ENCODE measurements at regions not wholly inside any gene's neighbourhood (a gene's known extent, or its start where the extent isn't known, plus 50 kb on each side); places are given as distances from the start of the nearest gene placed in this dataset.

DNA sequence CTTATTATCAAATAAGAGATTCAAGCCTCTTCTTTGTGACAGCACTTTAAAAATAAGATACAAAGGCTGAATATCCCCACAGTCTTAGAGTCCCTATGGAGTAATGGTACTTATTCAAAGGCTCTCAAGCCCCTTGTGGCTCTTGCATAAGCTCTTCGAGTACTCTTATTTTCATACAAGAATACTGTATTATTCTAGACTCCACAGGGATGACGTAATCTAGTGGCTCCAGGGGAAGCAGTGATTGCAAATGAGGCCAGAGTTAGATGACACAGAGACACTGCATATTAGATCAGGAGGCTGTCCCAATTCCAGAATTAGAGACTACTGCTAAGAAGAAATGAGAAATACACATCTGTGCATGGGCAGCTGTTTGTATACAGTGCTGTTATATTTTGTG, 1195.9 kb upstream of the MAP3K7 start:
- TF ChIP-seq EZH2 (IDR thresholded peaks at IDR 0.05; ENCODE audit: low read depth): no peak
- TF ChIP-seq, protein P1, sequence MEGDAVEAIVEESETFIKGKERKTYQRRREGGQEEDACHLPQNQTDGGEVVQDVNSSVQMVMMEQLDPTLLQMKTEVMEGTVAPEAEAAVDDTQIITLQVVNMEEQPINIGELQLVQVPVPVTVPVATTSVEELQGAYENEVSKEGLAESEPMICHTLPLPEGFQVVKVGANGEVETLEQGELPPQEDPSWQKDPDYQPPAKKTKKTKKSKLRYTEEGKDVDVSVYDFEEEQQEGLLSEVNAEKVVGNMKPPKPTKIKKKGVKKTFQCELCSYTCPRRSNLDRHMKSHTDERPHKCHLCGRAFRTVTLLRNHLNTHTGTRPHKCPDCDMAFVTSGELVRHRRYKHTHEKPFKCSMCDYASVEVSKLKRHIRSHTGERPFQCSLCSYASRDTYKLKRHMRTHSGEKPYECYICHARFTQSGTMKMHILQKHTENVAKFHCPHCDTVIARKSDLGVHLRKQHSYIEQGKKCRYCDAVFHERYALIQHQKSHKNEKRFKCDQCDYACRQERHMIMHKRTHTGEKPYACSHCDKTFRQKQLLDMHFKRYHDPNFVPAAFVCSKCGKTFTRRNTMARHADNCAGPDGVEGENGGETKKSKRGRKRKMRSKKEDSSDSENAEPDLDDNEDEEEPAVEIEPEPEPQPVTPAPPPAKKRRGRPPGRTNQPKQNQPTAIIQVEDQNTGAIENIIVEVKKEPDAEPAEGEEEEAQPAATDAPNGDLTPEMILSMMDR (conservative IDR thresholded peaks at IDR 0.05): no peak
